HG03025 (cell line): ENCODE measurements at regions not wholly inside any gene's neighbourhood (a gene's known extent, or its start where the extent isn't known, plus 50 kb on each side); places are given as distances from the start of the nearest gene placed in this dataset.

Experiments used
- ATAC-seq: cut with Tn5 transposase; IDR thresholded peaks from one replicate; pipeline ENCODE4 v1.9.1; 2021; ENCODE audit warnings: mild to moderate bottlenecking, moderate library complexity; ENCODE audit not compliant: unreplicated experiment, low FRiP score

- no peak for ATAC-seq
Observed at GRCh38 chr2:226680719-226681118, 118.9 kb downstream of the IRS1 start.

- no peak for ATAC-seq
Observed at GRCh38 chr2:226679389-226680065, 120.1 kb downstream of the IRS1 start.

- ATAC-seq, result no peak
Observed at GRCh38 chr2:226678422-226678821, 121.2 kb downstream of the IRS1 start.

- ATAC-seq, result no peak
Observed at GRCh38 chr2:226677080-226677479, 122.5 kb downstream of the IRS1 start.

GRCh38 chr2:226676618-226677017, 123.0 kb downstream of the IRS1 start:
- ATAC-seq, result no peak

GRCh38 chr2:226674123-226674522, 125.5 kb downstream of the IRS1 start:
- no peak for ATAC-seq

- ATAC-seq, result no peak
Observed at GRCh38 chr2:226673314-226673723, 126.3 kb downstream of the IRS1 start.

GRCh38 chr2:226671141-226671676, 128.4 kb downstream of the IRS1 start:
- ATAC-seq, result no peak

GRCh38 chr2:226669905-226670304, 129.7 kb downstream of the IRS1 start:
- peak; percentile 76 for ATAC-seq

- no peak for ATAC-seq
Observed at GRCh38 chr2:226669249-226669648, 130.4 kb downstream of the IRS1 start.

- no peak for ATAC-seq
Observed at GRCh38 chr2:226667736-226668135, 131.9 kb downstream of the IRS1 start.

GRCh38 chr2:226665306-226665831, 134.3 kb downstream of the IRS1 start:
- ATAC-seq, result no peak

GRCh38 chr2:226664661-226665060, 135.0 kb downstream of the IRS1 start:
- no peak for ATAC-seq

GRCh38 chr2:226664140-226664539, 135.5 kb downstream of the IRS1 start:
- no peak for ATAC-seq

GRCh38 chr2:226661789-226662545, 137.7 kb downstream of the IRS1 start:
- no peak for ATAC-seq

GRCh38 chr2:226660526-226660925, 139.1 kb downstream of the IRS1 start:
- ATAC-seq, result no peak

GRCh38 chr2:226660124-226660523, 139.5 kb downstream of the IRS1 start:
- ATAC-seq, result no peak

GRCh38 chr2:226659410-226659809, 140.2 kb downstream of the IRS1 start:
- ATAC-seq, result no peak

GRCh38 chr2:226658555-226658954, 141.1 kb downstream of the IRS1 start:
- no peak for ATAC-seq

- ATAC-seq, result no peak
Observed at GRCh38 chr2:226657340-226658053, 142.1 kb downstream of the IRS1 start.

- ATAC-seq, result no peak
Observed at GRCh38 chr2:226656367-226656766, 143.3 kb downstream of the IRS1 start.
